NAMALWA (cell line): ENCODE measurements at regions not wholly inside any gene's neighbourhood (a gene's known extent, or its start where the extent isn't known, plus 50 kb on each side); places are given as distances from the start of the nearest gene placed in this dataset.
"Not testable (repeated sequence)": the region's sequence is repeated elsewhere in the genome, so short reads cannot be mapped to it uniquely, and the experiment has no call there.

Experiments used
- DNase-seq: peaks from one replicate; pipeline ENCODE4 v3.0.0-alpha.2; 2015; ENCODE audit warnings: low spot score

DNA sequence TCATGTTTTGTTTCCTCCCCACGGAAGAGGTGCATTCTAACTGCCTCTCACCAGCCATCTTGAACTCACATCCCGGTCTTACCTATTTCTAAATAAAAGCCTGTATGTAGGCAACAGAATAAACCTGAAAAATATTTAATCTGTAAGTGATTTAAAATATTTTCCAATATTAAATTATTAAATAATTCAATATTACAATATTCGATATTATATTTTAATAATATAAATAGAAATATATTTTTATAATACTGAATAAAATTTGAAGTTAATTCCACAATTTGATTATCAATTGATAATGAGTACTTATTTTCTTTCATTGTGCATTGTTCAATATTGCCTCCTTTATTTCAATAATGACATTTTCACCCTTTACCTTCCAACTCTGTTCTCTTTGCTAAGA, 404.4 kb downstream of the CYLC2 start:
- DNase-seq = no peak

DNA sequence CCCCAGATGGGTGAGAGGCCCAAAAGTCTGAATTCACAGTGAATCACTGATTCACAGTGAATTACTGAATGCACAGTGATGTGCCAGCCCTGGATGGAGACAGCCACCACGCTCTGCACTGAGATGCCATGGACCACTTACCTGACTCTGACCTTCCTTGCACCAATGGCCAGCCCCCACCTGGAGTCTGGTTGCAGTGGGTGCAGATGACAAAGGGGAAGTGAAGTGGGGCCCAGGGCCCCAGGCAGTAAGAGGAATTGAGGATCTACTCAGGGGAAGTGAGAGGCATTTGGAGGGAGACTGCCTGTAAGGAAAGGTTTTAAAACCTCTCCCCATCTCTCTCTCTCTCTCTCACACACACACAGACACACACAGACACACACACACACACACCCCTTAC, 412.1 kb downstream of the CYLC2 start:
- no peak for DNase-seq

DNA sequence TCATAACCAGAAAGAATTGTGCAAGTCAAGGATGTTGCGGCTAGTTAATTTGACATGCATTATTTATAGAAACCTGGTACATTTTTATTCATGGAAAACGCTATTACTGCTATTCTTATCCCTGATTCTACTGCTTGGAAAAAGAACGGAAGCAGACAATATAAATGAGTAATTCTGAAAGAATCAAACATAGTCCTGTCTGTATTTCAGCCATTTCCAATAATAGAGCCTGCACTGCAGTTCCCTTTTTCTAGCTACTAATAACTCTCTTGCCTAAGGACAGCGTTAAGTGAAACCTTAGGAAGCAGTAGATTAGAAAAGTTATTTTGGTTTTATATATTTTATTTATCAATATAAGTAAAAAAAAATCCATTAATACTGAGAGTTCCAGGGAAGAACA, 414.9 kb downstream of the CYLC2 start:
- no peak for DNase-seq

DNA sequence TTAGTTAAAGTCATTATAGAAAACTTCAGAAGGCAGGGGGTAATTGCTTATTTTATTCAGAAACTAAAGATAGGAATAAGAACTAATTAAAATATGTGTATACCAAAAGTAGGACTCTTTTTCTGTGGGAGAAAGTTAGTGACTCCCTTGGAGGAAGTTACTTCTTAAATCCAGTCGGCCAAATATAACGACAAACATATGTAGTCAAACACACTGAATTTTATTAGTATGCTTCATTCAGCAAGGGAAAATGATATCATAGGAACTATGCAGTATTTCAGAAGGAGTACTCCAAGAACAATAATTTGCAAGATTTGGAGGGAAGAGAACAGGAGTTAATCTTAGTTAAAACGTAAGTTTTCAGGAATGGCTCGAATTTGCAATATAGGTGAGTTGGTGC, 432.6 kb downstream of the CYLC2 start:
- DNase-seq = no peak

DNA sequence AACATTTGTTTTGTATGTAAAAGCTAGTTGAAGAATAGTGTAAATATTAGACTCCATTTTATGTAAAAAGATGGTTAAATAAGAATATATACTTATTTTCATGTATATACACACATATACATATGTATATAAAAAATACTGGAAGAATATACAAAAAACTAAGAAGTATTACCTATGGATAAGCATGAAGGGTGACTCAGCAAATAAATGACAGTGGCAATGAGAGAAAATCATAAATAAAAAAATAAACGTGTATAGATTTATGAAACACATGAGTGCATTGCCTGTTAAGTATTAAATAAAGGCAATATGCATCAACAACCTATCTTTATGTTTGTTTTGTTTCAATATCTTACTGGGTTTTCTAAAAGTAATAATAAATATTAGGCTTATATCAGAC, 435.3 kb downstream of the CYLC2 start:
- DNase-seq = no peak

DNA sequence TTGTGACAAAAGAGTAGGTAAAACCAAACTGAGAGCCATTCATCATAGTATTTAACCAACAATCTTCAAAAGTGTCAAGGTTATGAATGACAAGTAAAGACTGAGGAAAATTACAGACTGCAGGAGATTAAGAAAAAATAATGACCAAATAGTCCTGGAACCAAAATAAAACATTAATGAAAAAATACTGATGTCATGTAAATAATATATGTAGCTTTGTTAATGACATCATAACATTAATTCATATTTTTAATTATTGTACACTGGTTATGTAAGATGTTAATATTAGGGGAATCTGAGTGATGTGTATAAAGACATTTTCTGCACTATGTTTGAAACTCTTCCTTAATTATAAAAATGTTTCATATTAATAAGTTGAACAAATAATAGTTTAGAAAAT, 436.7 kb downstream of the CYLC2 start:
- no peak for DNase-seq

DNA sequence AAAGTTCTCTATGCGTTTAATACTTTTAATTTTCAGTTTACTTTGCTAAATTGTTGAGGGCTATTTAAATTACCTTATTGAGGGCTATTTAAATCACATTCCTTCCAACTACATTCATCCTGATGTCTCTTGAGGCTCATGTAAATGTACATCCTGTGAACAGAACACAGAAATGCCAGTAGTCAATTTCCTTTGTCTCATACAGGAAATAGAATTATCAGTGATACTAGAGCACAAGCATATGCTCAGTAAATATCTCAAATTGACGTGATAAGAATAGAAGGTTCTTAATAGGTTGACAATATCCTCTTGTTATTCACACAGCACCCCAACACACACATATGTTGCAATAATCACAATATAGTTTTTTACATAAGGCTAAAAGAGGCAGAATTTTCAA, 449.0 kb downstream of the CYLC2 start:
- DNase-seq = no peak

DNA sequence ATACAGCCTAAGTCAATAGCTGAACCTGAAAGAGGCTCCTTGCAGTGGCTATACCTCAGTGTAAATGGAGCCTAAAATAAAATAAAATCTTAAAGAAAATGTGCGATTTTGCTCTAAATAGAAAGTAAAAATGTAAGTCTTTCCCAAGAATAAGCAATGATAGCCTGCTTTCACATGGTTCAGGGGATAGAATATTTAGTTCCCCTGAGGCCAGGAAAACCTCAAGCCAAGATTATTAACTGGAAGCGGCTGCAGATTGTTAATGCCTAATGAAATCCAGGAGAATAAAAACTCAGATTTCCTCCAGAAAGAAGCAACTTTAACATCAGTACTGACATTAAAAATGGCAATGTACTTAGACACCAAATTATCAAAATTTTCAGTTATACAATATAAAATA, 463.7 kb downstream of the CYLC2 start:
- no peak for DNase-seq

DNA sequence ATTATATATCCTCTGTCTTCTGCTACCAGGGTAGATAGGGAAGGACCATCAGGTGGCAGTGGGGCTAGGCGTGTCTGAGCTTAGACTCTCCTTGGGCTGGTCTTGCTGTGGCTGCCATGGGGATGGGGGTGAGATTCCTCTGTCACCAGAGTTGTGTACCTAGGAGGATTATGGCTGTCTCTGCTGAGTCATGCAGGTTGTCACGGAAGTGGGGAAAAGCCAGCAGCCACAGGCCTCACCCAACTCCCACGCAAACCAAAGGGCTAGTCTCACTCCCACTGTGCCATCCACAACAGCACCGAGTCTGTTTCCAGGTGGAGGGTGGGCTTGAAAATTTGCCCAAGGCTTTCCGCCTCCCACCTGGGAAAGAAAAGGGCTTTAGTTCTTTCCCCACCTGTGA, 476.1 kb downstream of the CYLC2 start:
- DNase-seq = no peak

DNA sequence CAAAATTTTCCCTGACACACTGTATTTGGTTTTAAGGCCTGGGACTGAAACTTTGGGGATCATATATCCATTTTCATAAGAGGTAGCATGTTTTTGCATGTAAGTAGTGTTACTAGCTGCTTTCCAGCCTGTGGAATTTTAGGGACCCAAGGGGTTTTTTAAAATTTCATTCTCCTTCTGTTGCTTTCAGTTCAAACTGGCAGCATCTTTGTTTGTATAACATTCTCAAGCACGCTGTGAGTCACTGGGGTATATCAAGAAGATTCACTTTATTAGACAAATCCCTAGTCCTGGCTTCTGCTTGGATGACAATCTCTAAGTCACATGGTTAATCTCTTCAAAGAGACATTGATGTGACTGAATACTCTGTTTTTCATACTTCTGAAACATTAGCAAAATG, 479.0 kb downstream of the CYLC2 start:
- DNase-seq = no peak

DNA sequence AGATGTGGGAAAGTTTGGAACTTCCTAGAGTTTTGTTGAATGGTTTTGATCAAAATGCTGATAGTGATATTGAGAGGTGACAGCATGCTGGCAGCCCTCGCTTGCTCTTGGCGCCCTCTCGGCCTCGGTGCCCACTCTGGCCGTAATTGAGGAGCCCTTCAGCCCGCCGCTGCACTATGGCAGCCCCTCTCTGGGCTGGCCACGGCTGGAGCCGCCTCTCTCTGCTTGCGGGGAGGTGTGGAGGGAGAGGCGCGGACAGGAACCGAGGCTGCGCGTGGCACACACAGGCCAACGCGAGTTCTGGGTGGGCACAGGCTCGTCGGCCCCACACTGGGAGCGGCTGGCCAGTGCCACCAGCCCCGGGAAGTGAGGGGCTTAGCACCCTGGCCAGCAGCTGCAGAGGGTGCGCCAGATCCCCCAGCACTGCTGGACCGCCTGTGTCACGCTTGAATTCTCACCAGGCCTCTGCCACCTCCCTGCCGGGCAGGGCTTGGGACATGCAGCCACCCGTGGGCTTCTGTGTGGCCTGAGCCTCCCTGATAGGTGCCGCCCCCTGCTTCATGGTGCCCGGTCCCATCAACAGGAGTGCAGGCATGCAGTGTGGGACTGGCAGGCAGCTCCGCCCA, 488.5 kb downstream of the CYLC2 start:
- no peak for DNase-seq

DNA sequence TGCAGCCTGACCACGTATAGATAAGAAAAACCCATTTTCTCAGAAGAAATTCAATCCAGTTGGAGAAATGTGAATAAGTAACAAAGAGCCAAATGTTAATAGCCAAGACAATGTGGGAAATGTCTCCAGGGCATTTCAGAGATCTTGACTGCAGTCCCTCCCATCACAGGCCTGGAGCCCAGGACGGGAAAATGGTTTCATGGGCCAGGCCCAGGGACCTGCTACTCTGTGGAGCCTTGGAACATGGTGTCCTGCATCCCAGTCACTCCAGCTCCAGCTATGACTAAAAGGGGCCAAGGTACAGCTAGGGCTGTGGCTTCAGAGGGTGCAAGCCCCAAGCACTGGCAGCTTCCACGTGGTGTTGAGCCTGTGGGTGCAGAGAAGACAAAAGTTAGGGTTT, 490.0 kb downstream of the CYLC2 start:
- no peak for DNase-seq

DNA sequence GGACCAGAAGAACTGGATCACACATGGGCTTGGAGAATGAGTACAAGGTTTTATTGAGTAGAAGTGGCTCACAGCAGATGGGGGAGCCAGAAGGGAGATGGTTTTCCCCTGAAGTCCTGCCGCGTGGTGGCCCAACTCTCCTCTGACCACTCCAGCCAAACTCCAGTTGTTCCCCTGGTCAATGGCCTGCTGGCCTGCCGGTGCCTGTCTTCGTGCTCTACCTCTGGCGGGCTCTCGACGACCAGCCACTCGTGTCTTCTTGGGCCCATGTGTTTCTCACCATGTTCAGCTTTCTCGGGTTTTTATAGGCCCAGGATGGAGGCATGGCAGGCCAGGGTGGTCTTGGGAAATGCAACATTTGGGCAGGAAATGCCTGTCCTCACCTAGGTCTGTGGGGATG, 519.6 kb downstream of the CYLC2 start:
- DNase-seq = no peak

DNA sequence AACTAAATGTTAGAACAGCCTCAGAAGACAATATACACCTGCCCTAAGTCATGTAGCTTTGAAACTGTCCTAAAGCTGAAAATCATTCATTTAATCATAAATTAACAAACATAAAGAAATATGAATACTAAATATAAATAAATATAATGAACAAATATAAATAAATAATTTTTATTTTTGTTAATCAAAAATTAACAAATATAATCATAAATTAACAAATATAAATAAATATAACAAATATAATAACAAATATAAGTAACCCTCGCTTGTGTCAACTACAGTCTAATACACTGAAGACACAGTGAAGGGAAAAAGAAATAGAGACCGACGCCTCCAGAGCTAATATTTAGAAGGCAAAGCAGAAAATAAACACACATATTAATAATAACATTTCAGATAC, 527.3 kb downstream of the CYLC2 start:
- no peak for DNase-seq

DNA sequence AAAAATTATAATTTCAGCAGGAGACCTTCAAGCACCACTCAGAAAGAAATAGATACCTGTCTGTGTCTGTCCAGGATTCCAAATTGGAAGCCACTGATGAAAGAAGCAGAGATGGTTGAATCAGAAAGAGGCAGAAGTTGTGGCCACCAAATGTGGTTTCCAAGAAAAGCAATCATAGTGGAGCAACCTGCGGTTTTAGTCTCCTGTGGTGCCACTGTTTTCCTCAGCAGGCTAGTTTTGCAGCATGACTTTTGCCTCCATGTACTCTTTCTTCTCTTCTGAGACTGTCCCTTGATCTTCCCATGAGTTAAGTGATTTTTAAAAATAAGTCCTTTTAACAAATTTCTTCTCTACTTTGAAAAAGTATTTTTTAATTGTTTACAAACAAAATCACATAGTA, 535.8 kb downstream of the CYLC2 start:
- DNase-seq = no peak

DNA sequence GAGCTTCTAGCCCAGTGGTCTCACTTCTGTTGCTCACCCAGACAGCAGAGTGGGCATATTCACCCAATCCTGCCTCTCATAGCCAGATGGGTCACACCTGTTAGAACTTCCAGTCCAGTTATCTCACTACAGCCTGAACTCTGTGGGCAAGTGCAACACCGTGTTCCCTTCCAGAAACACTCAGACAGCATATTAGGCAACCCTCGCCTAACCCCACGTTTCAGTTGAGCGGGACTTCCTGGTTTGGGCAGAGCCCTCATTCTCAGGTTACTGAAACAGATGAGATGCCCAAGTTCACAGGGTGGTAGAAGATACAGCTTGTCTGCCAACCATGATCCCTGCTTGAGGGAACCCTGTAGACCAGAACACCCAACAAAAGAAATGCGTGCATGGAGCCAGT, 538.2 kb downstream of the CYLC2 start:
- no peak for DNase-seq

DNA sequence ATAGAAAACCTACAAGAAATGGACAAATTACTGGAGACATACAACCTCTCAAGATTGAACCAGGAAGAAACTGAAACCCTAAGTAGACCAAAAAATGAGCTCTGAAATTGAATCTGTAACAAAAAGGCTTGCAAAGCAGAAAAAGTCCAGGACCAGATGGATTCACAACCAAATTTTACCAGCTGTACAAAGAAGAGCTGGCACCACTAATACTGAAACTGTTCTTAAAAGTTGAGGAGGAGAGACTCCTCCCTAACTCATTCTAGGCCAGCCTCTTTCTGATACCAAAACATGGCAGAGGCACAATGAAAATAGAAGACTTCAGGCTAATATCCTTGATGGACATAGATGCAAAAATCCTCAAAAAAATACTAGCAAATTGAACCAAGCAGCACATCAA, 542.3 kb downstream of the CYLC2 start:
- no peak for DNase-seq

DNA sequence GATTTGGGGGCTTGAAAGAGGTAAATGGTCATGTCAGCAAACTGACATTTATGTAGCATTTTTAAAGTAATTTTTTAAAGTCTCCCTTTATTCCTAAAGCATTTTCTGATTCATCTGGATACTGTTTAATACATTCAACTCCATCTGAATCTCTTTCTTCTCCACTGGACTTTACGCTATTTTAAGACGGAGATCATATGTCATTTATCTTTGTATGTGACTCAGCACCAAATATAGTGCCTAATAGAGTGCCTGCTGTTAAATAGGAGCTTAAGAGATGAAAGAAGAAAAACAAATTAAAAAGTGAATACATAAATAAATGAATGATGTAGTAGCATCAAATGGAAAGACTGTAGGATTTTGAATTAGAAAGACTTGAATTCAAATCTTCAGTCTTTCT, 548.8 kb upstream of the SMC2 start:
- no peak for DNase-seq

DNA sequence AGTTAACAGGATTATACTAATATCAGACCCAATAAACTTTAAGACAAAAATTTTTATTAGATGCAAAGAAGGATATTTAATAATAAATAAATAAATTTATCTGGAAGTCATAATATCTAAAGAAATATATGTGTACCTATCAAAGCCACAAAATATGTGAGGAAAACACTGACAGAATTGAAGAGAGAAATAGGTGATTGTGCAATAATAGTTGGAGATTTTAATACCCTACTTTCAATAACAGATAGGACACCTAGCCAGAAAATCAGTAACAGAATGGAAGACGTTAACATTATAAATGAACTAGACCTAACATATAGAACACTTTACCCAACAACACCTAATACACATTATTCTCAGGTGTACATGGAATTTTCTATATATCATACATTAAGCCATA, 541.4 kb upstream of the SMC2 start:
- no peak for DNase-seq

DNA sequence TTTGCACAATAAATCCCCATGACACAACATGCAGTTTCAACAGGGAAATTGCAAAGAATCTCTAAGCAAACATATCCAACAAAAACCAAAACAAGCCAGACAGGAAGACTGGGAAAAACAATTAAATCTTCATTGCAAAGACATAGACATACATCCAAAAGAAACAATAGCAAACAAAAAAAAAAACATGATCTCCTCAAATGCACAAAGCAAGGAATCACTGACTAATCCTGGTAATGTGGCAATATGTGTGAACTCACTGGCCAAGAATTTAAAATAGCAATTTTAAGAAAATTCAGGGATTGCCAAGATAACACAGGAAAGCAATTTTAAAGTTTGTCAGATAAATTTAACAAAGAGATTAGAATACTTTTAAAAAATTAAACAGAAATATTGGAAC, 520.1 kb upstream of the SMC2 start:
- no peak for DNase-seq

DNA sequence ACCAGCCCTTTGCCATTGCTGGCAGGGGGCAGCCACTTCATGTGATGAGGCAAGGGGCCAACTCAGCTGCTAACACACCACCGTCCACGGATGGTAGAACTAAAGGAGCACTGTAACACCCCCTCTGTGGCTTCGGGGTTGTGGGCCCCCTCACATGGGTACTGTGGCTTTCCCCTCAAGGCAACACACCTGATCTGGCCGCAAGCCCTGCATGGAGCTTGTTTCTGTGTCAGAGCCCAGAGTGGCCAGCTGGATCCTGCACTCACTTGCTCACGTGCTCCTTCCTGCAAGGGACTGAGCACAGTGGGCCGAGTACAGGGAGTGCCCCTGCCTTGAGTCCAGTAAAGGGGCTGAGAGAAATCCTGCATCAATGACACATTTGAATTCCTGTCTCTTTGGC, 507.4 kb upstream of the SMC2 start:
- no peak for DNase-seq

DNA sequence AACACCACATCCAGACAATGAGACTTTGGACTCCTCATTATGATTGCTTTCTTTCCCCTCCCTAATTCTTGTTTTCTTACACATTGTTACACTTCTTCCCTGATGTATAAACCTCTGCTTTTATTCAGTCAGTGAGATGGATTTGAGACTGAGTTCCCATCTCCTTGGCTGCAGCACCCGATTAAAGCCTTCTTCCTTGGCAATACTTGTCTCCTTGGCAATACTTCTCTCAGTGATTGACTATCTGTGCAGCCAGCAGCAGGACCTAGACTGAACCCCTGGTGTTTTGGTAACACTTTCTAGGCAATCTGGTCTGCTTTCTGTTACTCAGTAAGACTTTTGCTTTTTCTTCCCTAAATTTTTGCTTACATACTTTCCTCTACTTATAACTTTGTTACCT, 492.8 kb upstream of the SMC2 start:
- no peak for DNase-seq

DNA sequence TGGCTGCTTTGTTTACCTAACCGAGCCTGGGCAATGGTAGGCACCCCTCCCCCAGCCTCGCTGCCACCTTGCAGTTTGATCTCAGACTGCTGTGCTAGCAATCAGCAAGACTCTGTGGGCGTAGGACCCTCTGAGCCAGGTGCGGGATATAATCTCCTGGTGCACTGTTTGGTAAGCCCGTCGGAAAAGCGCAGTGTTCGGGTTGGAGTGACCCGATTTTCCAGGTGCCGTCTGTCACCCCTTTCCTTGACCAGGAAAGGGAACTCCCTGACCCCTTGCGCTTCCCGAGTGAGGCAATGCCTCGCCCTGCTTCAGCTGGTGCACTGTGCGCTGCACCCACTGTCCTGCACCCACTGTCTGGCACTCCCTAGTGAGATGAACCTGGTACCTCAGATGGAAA, 482.2 kb upstream of the SMC2 start:
- not testable (repeated sequence) for DNase-seq

DNA sequence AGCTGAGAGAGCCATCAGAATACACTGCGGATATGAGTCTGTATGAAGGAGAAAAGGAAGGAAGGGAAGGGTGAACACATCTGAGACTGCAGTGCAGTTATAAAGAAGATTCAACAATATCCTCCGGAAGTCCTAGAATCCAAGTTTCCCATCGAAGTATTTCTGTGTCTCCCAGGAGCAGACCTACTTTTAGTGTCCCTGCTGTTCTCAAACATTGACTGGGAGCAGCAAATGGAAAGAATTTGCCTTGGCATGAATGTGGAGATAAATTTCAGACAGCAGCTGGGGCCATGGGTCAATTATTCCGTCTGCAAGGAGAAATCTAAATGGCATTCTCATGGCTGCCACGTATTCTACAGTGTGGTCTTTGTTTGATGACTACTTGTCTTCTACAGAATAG, 478.1 kb upstream of the SMC2 start:
- DNase-seq = no peak

DNA sequence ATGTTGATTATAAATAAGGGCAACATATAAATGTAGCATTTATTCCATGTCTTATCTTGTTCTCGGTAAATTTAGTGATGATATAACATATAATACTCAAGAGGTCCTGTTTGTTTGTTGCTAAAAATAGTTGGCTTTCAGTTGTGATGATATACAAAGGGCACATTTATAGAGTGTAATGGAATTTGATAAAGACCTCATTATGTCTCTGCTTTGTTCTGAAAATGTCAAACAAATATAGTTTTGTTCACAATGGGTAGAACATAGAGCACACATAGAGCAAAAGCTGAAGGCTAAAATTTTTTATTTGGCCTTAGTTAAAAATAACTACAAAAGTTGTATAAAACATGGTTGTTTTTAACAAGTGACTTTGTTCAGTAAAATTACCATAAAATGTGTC, 477.1 kb upstream of the SMC2 start:
- no peak for DNase-seq
